K562 (cell line): ENCODE measurements at regions not wholly inside any gene's neighbourhood (a gene's known extent, or its start where the extent isn't known, plus 50 kb on each side); places are given as distances from the start of the nearest gene placed in this dataset.

Experiments
- ATAC-seq: fragments of 200-7000 bp; cut with Tn5 transposase; 3 replicates; pipeline ENCODE4 v1.9.1; 2020; ENCODE audit warnings: moderate library complexity
- BruUV-seq: library from RNA; stranded (reverse); fragments of 400-500 nt; replicated peaks from 2 replicates; lab custom pipeline; 2021; lab: Mats Ljungman, UMichigan
- CTCF ChIA-PET: fragments of 300-600 bp; formaldehyde crosslinking; extraction: SDS; loops from one replicate; lab custom pipeline; 2021; ENCODE audit warnings: low intra/inter-chr PET ratio; lab: Yijun Ruan, JAX
- POLR2A ChIA-PET: fragments of 300-600, 350-650 bp; sonication (Branson Sonifier 250); formaldehyde crosslinking; extraction: SDS; loops from one replicate; lab custom pipeline; 2021; ENCODE audit warnings: antibody characterized with exemption, inconsistent platforms; lab: Yijun Ruan, JAX
- DNase-seq, 4 experiments: peaks; one replicate each; pipeline versions ENCODE4 v3.0.0 to v3.0.0-alpha.2; 2011 to 2018; ENCODE audit warnings: low spot score in 3 of 4, mixed read lengths in 3 of 4; ENCODE audit errors: extremely low read depth in 1 of 4
- FAIRE-seq: peaks from 2 replicates; lab custom pipeline; 2011; peaks lifted over from hg19 to GRCh38; lab: Jason Lieb, UNC
- H2AFZ ChIP-seq: 2 replicates; pipeline ENCODE4 v1.6.0; 2011; ENCODE audit warnings: low read depth, low read length, control low read depth, inconsistent platforms
- H3K27ac ChIP-seq: fragments of 200-600 bp; 3 replicates; pipeline ENCODE4 v1.8.0; 2011; ENCODE audit warnings: low read depth, mild to moderate bottlenecking, control low read depth, inconsistent platforms, low read length, moderate library complexity, mixed read lengths; ENCODE audit errors: extremely low read depth
- H3K27me3 ChIP-seq, 2 experiments: fragments of 300-600 bp in 1 of 2; 2 replicates in 1 of 2; 3 replicates in 1 of 2; pipeline versions ENCODE4 v1.6.0 to v1.8.0; 2011; ENCODE audit warnings: inconsistent platforms in 2 of 2, low read length in 2 of 2, mild to moderate bottlenecking in 1 of 2, mixed read lengths in 1 of 2, moderate library complexity in 1 of 2; ENCODE audit not compliant: control insufficient read depth in 2 of 2, insufficient read depth in 2 of 2
- H3K36me3 ChIP-seq: fragments of 300-600 bp; 3 replicates; pipeline ENCODE4 v1.8.0; 2011; ENCODE audit warnings: mild to moderate bottlenecking, low read length, inconsistent platforms; ENCODE audit not compliant: control insufficient read depth, insufficient read depth
- H3K4me1 ChIP-seq, 2 experiments: fragments of 200-600 bp in 1 of 2; replicated peaks in 1 of 2; 2 replicates in 1 of 2; 3 replicates in 1 of 2; pipeline versions ENCODE4 v1.5.1 to v1.8.0; 2011; ENCODE audit warnings: inconsistent platforms in 2 of 2, low read length in 2 of 2, mild to moderate bottlenecking in 1 of 2, mixed read lengths in 1 of 2, moderate library complexity in 1 of 2; ENCODE audit not compliant: control insufficient read depth in 2 of 2, insufficient read depth in 2 of 2
- H3K4me2 ChIP-seq: 2 replicates; pipeline ENCODE4 v1.6.1; 2011; ENCODE audit warnings: low read length, control low read depth, inconsistent platforms, mixed read lengths; ENCODE audit not compliant: insufficient read depth
- H3K4me3 ChIP-seq: fragments of 200-600 bp; sonication (generic), shearing (Covaris generic); 2 replicates; pipeline ENCODE4 v1.5.1; 2016; ENCODE audit warnings: control low read depth, inconsistent platforms
- H3K79me2 ChIP-seq: fragments of 200-600 bp; 3 replicates; pipeline ENCODE4 v1.8.0; 2011; ENCODE audit warnings: low read length, inconsistent platforms; ENCODE audit not compliant: control insufficient read depth, insufficient read depth
- H3K9ac ChIP-seq, 2 experiments: 2 replicates each; pipeline versions ENCODE4 v1.6.0 to v1.6.1; 2011; ENCODE audit warnings: low read depth in 2 of 2, low read length in 2 of 2, control low read depth in 1 of 2, inconsistent platforms in 1 of 2, mild to moderate bottlenecking in 1 of 2, mixed read lengths in 1 of 2; ENCODE audit not compliant: insufficient read depth in 1 of 2
- H3K9me1 ChIP-seq: one replicate; pipeline ENCODE4 v1.6.0; 2011; ENCODE audit warnings: inconsistent platforms, mild to moderate bottlenecking, low read length, moderate library complexity; ENCODE audit not compliant: control insufficient read depth, insufficient read depth
- H3K9me3 ChIP-seq: replicated peaks from 2 replicates; pipeline ENCODE4 v1.5.1; 2011; ENCODE audit warnings: low read depth, low read length, inconsistent platforms; ENCODE audit not compliant: control insufficient read depth, insufficient read depth
- H4K20me1 ChIP-seq: replicated peaks from 2 replicates; pipeline ENCODE4 v1.6.1; 2011; ENCODE audit warnings: low read length, inconsistent platforms, mixed read lengths; ENCODE audit not compliant: control insufficient read depth, insufficient read depth
- CBFB ChIP-seq: sonication (generic); formaldehyde crosslinking; IDR thresholded peaks from 2 replicates; pipeline ENCODE4 v1.4.0; 2020; ENCODE audit warnings: mild to moderate bottlenecking, missing genetic modification reagents
- CEBPG ChIP-seq, 3 experiments: fragments of 200-800 bp in 1 of 3; sonication (Bioruptor generic) in 1 of 3; sonication (generic) in 1 of 3; formaldehyde crosslinking in 1 of 3; IDR thresholded peaks in 2 of 3; conservative IDR thresholded peaks in 1 of 3; 2 replicates each; pipeline versions ENCODE4 v1.6.1 to v1.8.0; 2016 to 2022; ENCODE audit warnings: missing compliant biosample characterization in 2 of 3, missing genetic modification characterization in 2 of 3, mild to moderate bottlenecking in 1 of 3, missing genetic modification reagents in 1 of 3
- E2F6 ChIP-seq, 2 experiments: IDR thresholded peaks; 2 replicates each; pipeline ENCODE4 v1.6.1; 2011; ENCODE audit warnings: borderline replicate concordance in 1 of 2, control low read depth in 1 of 2, low read depth in 1 of 2, low read length in 1 of 2, mild to moderate bottlenecking in 1 of 2, mixed read lengths in 1 of 2, moderate library complexity in 1 of 2; ENCODE audit not compliant: insufficient read depth in 1 of 2, insufficient read length in 1 of 2, poor library complexity in 1 of 2, severe bottlenecking in 1 of 2; ENCODE audit errors: extremely low read depth in 1 of 2
- MXI1 ChIP-seq: IDR thresholded peaks from 2 replicates; pipeline ENCODE4 v1.6.1; 2011; ENCODE audit warnings: low read depth, mild to moderate bottlenecking, improper control_type of control experiment, low read length
- PTTG1 ChIP-seq: fragments of 450-650 bp; IDR thresholded peaks from 2 replicates; pipeline ENCODE4 v1.6.1; 2016; ENCODE audit warnings: low read depth, mild to moderate bottlenecking, missing genetic modification characterization, missing compliant biosample characterization
- SAP30 ChIP-seq: fragments of 200-600 bp; sonication (generic); IDR thresholded peaks from 2 replicates; pipeline ENCODE4 v1.6.1; 2012; ENCODE audit warnings: borderline replicate concordance, low read depth, mild to moderate bottlenecking, moderate library complexity, low read length, control low read depth, inconsistent platforms; ENCODE audit not compliant: insufficient read depth, poor library complexity, severe bottlenecking
- TCF7 ChIP-seq: sonication (generic); IDR thresholded peaks from 2 replicates; pipeline ENCODE4 v1.6.1; 2016; ENCODE audit warnings: antibody characterized with exemption, borderline replicate concordance
- ZNF140 ChIP-seq: fragments of 250-450 bp; sonication (Bioruptor Pico); IDR thresholded peaks from 2 replicates; pipeline ENCODE4 v1.8.0; 2021; ENCODE audit warnings: moderate library complexity, mild to moderate bottlenecking, inconsistent platforms
- ZZZ3 ChIP-seq: fragments of 450-650 bp; IDR thresholded peaks from 2 replicates; pipeline ENCODE4 v1.6.1; 2016; ENCODE audit warnings: antibody characterized with exemption, mild to moderate bottlenecking, moderate library complexity
- WGBS: fragments of 100-300 bp; shearing (Covaris generic); methylation state at CpG from one replicate; pipeline ENCODE4 v1.1.6; 2016; ENCODE audit warnings: low coverage, mixed read lengths; ENCODE audit not compliant: insufficient coverage; ENCODE audit errors: missing lambda C conversion rate; 5-methylcytosine and 5-hydroxymethylcytosine counted together
- in situ Hi-C: fragments of 300-500 bp; cut with MboI; formaldehyde crosslinking; loops from 4 replicates; pipeline ENCODE4 v1.15.0; 2018; ENCODE audit warnings: inconsistent platforms, mixed read lengths
- intact Hi-C: fragments of 100-400 bp; cut with micrococcal nuclease; formaldehyde crosslinking; loops from 2 replicates; pipeline ENCODE4 v1.14.2; 2022

DNA sequence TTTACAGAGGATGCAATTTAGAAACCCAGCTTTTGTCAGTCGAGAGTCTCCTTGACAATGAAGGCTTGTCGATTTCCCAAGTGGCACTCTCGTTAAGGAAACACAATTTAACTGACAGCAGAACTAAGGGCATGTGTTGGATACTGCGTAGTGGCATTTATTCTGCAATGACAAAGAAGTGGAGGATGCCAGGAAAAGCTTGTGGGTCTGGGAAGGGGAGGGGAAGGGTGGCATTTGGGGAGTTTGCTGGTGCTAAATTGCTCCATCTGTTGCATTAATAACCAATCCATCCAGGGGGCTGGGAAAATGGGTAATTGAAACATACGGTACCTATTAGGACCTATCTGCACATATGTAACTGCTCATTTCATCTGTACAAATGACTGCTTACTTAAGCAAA, 190.6 kb downstream of the NSG2 start:
- WGBS, result under 1% methylated on average over 5 of the region's 5 CpGs
- Histone ChIP-seq H2AFZ (no peak overlapping the region), H3K4me3 (no peak overlapping the region), H3K9me3 (no peaks in the 10 kb centered on the region), H4K20me1 (no peaks in the 10 kb centered on the region), H3K27ac (no peak overlapping the region), H3K9ac (no peak overlapping the region), H3K9me1 (no peaks in the 10 kb centered on the region), H3K27me3 (peaks cover 0 to 12% of the 10 kb centered on the region in 2 experiments; a peak in 3 of 5 replicates), H3K4me1 (no peaks in the 10 kb centered on the region), H3K79me2 (no peaks in the 10 kb centered on the region), H3K36me3 (no peaks in the 10 kb centered on the region), H3K4me2 (no peak overlapping the region)
- TF ChIP-seq SAP30 (no peak), PTTG1 (no peak), CEBPG (CRISPR knock-in tag; IDR thresholded peaks at IDR 0.05) (no peak), CEBPG (tag; conservative IDR thresholded peaks at IDR 0.05 in 1 of 2, IDR thresholded peaks at IDR 0.05 in 1 of 2) (no peak), TCF7 (no peak)
- ATAC-seq (no peak), DNase-seq (no peak), FAIRE-seq (no peak)
- no TSS peak for BruUV-seq
- in situ Hi-C loops, result no loop called here
- intact Hi-C loops, result no loop called here
- ChIA-PET CTCF (no interaction called here), POLR2A (no interaction called here)

- ATAC-seq, result no peak
- no peak overlapping the region for H3K4me2 ChIP-seq
- no peaks in the 10 kb centered on the region for H3K4me1 ChIP-seq
- no peaks in the 10 kb centered on the region for H3K9me1 ChIP-seq
- in situ Hi-C loops (no loop called here), intact Hi-C loops (no loop called here)
- POLR2A ChIA-PET, result no interaction called here
- no peaks in the 10 kb centered on the region for H3K9me3 ChIP-seq
- no peaks in the 10 kb centered on the region for H4K20me1 ChIP-seq
- no peak overlapping the region for H3K27ac ChIP-seq
- no peak for FAIRE-seq
- H2AFZ ChIP-seq, result no peak overlapping the region
- peaks cover 0 to 6% of the 10 kb centered on the region in 2 experiments; a peak in 2 of 5 replicates for H3K27me3 ChIP-seq
- H3K36me3 ChIP-seq, result no peaks in the 10 kb centered on the region
- H3K79me2 ChIP-seq, result no peaks in the 10 kb centered on the region
- 0% methylated on average over 4 of the region's 4 CpGs for WGBS
- no TSS peak for BruUV-seq
- no peak for DNase-seq
- TF ChIP-seq ZZZ3 (no peak), ZNF140 (CRISPR knock-in tag) (no peak), MXI1 (no peak), E2F6 (IDR thresholded peaks at IDR 0.05; ENCODE audit: borderline replicate concordance in 1 of 2, extremely low read depth in 1 of 2, insufficient read depth in 1 of 2, insufficient read length in 1 of 2, low read depth in 1 of 2, low read length in 1 of 2, poor library complexity in 1 of 2, severe bottlenecking in 1 of 2) (no peak), CBFB (CRISPR knock-in tag) (no peak)
- no peak overlapping the region for H3K9ac ChIP-seq
- no peak overlapping the region for H3K4me3 ChIP-seq
- CTCF ChIA-PET, result no interaction called here
These were observed 194.2 kb downstream of the NSG2 start for GRCh38 chr5:174239718-174240117.
